HFFc6 (cell line): ENCODE measurements at regions not wholly inside any gene's neighbourhood (a gene's known extent, or its start where the extent isn't known, plus 50 kb on each side); places are given as distances from the start of the nearest gene placed in this dataset.

Source experiments
- DNase-seq: peaks from one replicate; pipeline ENCODE4 v3.0.0-alpha.2; 2018
- H3K27ac Mint-ChIP-seq: 2 replicates; pipeline ENCODE4 v1.8.0; 2020; ENCODE audit warnings: mild to moderate bottlenecking, mixed read lengths
- H3K27me3 Mint-ChIP-seq: 2 replicates; pipeline ENCODE4 v1.8.0; 2021; ENCODE audit warnings: mild to moderate bottlenecking, moderate library complexity, mixed read lengths; ENCODE audit not compliant: insufficient read depth
- H3K36me3 Mint-ChIP-seq: 2 replicates; pipeline ENCODE4 v1.8.0; 2021; ENCODE audit warnings: low read depth, mixed read lengths
- H3K4me1 Mint-ChIP-seq: 2 replicates; pipeline ENCODE4 v1.8.0; 2020; ENCODE audit warnings: low read depth, mixed read lengths
- H3K4me3 Mint-ChIP-seq: 2 replicates; pipeline ENCODE4 v1.8.0; 2020; ENCODE audit warnings: mild to moderate bottlenecking, moderate library complexity, mixed read lengths
- H3K9me3 Mint-ChIP-seq: 2 replicates; pipeline ENCODE4 v1.8.0; 2020; ENCODE audit warnings: mild to moderate bottlenecking, mixed read lengths
- TF ChIP-seq, protein P1 (sequence below): fragments of 200-600 bp; sonication (generic); IDR thresholded peaks from 2 replicates; pipeline ENCODE4 v1.5.0; 2021; ENCODE audit warnings: antibody characterized with exemption, mild to moderate bottlenecking

DNA sequence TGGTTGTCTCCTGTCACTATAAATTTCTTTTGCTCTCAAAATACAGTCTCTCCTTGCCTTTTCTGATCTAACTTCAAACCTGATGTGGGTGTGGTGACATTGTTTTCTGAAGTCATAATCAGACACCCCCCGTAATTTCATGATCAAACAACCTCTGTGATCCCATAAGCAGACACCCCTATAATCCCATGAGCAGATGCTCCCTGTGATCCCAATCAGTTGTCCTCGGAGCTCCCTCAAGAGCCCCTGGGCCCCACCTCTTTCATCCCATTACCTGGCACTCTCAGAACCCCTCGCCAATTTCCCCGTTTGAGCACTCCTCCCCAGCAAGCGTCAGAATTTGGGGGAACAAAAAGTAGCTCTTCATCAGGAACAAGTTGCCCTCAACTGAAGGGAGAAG, 246.3 kb upstream of the FZD8 start:
- H3K9me3 Mint-ChIP-seq = no peaks in the 10 kb centered on the region
- H3K36me3 Mint-ChIP-seq = no peaks in the 10 kb centered on the region
- peaks cover 2% of the 10 kb centered on the region; the same call in 1 of the 2 replicates for H3K27me3 Mint-ChIP-seq
- H3K4me3 Mint-ChIP-seq = no peak overlapping the region
- DNase-seq = no peak
- H3K27ac Mint-ChIP-seq = no peak overlapping the region
- TF ChIP-seq, protein P1, sequence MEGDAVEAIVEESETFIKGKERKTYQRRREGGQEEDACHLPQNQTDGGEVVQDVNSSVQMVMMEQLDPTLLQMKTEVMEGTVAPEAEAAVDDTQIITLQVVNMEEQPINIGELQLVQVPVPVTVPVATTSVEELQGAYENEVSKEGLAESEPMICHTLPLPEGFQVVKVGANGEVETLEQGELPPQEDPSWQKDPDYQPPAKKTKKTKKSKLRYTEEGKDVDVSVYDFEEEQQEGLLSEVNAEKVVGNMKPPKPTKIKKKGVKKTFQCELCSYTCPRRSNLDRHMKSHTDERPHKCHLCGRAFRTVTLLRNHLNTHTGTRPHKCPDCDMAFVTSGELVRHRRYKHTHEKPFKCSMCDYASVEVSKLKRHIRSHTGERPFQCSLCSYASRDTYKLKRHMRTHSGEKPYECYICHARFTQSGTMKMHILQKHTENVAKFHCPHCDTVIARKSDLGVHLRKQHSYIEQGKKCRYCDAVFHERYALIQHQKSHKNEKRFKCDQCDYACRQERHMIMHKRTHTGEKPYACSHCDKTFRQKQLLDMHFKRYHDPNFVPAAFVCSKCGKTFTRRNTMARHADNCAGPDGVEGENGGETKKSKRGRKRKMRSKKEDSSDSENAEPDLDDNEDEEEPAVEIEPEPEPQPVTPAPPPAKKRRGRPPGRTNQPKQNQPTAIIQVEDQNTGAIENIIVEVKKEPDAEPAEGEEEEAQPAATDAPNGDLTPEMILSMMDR = no peak
- peaks cover 27% of the 10 kb centered on the region for H3K4me1 Mint-ChIP-seq

DNA sequence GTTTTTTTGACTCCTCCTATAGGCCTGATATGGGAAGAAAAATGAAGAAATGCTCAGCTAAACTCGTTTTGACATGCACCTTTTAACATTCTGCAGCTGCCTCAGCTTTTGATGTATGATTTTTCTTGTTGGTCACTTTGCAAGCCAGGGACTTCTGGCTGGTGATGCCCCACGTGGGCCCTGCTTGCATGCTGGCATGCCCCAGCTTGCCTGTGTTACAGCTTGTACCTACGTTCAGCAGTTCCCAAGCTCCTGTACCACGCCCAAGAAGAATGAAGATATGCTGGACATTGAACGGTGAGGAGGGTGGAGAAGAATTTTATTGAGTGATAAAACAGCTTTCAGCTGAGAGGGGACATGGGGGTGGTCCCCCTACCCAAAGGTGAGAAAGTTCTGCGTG, 245.6 kb upstream of the FZD8 start:
- Mint-ChIP-seq H3K27ac (no peak overlapping the region), H3K36me3 (no peaks in the 10 kb centered on the region), H3K27me3 (peaks cover 2% of the 10 kb centered on the region), H3K4me1 (peaks cover 27% of the 10 kb centered on the region), H3K4me3 (no peak overlapping the region), H3K9me3 (no peaks in the 10 kb centered on the region)
- TF ChIP-seq, protein P1 = no peak
- no peak for DNase-seq

DNA sequence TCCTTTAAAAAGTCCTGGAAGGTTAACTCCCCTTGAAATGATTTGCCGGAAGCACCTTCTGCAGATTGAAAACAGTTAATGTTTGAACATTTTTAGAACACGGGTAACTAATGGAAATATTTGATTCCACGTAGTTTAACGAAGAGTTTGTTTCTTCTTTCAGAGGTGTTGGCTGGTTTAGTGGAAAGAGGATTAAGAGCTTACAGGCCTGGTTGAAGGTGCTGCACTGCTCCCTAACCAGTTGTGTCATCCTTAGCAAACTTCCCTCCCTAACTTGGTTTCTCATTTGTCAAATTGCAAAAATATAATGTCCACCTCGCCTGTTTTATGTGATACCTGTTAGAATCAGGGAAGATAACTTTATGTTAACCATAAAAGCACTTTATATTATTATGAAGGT, 243.0 kb upstream of the FZD8 start:
- TF ChIP-seq, protein P1 = no peak
- Mint-ChIP-seq H3K4me3 (no peak overlapping the region), H3K9me3 (no peaks in the 10 kb centered on the region), H3K27me3 (peaks cover 2% of the 10 kb centered on the region), H3K4me1 (peaks cover 13% of the 10 kb centered on the region), H3K27ac (no peak overlapping the region), H3K36me3 (no peaks in the 10 kb centered on the region)
- no peak for DNase-seq

DNA sequence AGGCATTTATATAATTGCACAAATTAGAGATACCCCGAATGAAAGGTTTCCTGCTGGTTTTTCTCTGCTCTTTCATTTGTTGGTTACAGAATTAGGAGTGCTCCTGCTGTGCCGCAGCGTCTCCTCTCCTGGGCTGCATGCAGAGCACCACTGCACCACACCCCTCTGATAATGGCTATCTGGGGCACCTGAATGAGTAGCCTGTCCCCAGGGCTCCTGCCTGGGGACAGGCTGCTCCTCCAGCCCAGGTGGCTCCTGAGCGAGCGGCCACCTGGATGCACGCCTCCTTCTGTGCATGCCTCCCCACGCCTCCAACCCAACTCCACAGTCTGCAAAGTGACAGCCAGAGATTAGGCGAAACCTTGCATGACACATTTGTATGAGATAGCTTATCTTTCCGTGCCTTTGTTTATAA, 242.6 kb upstream of the FZD8 start:
- H3K36me3 Mint-ChIP-seq = no peaks in the 10 kb centered on the region
- TF ChIP-seq, protein P1 = no peak
- DNase-seq = no peak
- no peaks in the 10 kb centered on the region for H3K9me3 Mint-ChIP-seq
- H3K4me3 Mint-ChIP-seq = no peak overlapping the region
- H3K27me3 Mint-ChIP-seq = peaks cover 2% of the 10 kb centered on the region
- H3K27ac Mint-ChIP-seq = no peak overlapping the region
- peaks cover 10% of the 10 kb centered on the region for H3K4me1 Mint-ChIP-seq

DNA sequence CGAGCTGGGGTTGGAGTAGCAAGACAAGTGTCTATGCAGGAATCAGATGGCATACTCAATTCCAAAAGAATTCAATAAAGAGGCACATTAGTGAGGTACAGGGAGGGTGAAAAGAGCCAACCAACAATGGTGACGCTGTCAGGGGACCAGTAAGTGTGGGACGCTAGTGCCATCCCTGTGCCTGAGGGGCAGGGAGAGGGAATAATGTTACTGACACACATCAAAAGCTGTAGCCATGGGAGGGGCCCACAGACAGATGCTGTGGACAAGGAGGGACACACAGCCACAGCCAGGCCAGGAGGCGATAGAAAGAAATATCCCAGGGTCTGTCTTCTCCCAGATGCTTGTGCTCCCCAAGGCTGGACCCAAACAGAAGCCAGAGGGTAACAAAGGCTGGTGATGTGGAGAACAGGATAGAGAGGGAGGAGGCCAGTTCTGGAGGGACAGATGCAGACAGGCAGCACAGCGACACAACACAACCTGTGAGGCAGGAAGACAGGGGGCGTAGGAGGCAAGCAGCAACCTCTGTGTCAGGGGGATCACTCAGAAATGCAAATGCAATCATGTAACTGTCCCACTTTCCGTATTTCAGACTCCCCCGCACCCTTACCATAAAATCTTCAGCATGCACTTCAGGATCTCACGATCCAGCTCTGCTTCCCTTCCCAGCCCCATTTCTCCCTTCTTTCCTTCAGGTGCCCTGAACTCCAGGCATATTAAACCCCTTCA, 240.5 kb upstream of the FZD8 start:
- Mint-ChIP-seq H3K36me3 (no peaks in the 10 kb centered on the region), H3K27me3 (peaks cover 2% of the 10 kb centered on the region), H3K4me3 (no peak overlapping the region), H3K9me3 (no peaks in the 10 kb centered on the region), H3K27ac (no peak overlapping the region), H3K4me1 (peaks cover 8% of the 10 kb centered on the region)
- TF ChIP-seq, protein P1 = no peak
- no peak for DNase-seq
